Skin epidermis (tissue), 12 donors: ENCODE measurements at regions not wholly inside any gene's neighbourhood (a gene's known extent, or its start where the extent isn't known, plus 50 kb on each side); places are given as distances from the start of the nearest gene placed in this dataset.

Experiments used
- H3K27ac ChIP-seq, 21 experiments: fragments of 200-600 bp; sonication (generic) in 11 of 21; one replicate each; pipeline ENCODE4 v1.5.0; 2020; ENCODE audit warnings: mild to moderate bottlenecking in 3 of 21, inconsistent platforms in 2 of 21, moderate library complexity in 2 of 21
- H3K4me3 ChIP-seq, 7 experiments: fragments of 200-600 bp; sonication (generic) in 2 of 7; one replicate each; pipeline ENCODE4 v1.5.0; 2020; ENCODE audit warnings: inconsistent platforms in 2 of 7, mild to moderate bottlenecking in 2 of 7, moderate library complexity in 1 of 7

- Histone ChIP-seq H3K27ac (no peak overlapping the region), H3K4me3 (no peak overlapping the region)
These were observed 176.8 kb downstream of the LMO4 start for GRCh38 chr1:87505391-87505983.

GRCh38 chr1:87506147-87506546 is 177.5 kb downstream of the LMO4 start:
- no peak overlapping the region for H3K27ac ChIP-seq
- H3K4me3 ChIP-seq = no peak overlapping the region

- H3K4me3 ChIP-seq = no peak overlapping the region
- H3K27ac ChIP-seq = no peak overlapping the region
These were observed 179.6 kb downstream of the LMO4 start for GRCh38 chr1:87508247-87508787.

- Histone ChIP-seq H3K27ac (no peak overlapping the region), H3K4me3 (no peak overlapping the region)
These were observed 181.9 kb downstream of the LMO4 start for GRCh38 chr1:87510540-87510939.

GRCh38 chr1:87511449-87511848 is 182.8 kb downstream of the LMO4 start:
- Histone ChIP-seq H3K27ac (no peak overlapping the region), H3K4me3 (no peak overlapping the region)

- H3K4me3 ChIP-seq = no peak overlapping the region
These were observed 183.8 kb downstream of the LMO4 start for GRCh38 chr1:87512431-87512830.

GRCh38 chr1:87513255-87513654 is 184.6 kb downstream of the LMO4 start:
- H3K4me3 ChIP-seq = no peak overlapping the region

More at GRCh38 chr1:87512431-87512830, 183.8 kb downstream of the LMO4 start:
- no peak overlapping the region for H3K27ac ChIP-seq

GRCh38 chr1:87513966-87514660 is 185.4 kb downstream of the LMO4 start:
- no peak overlapping the region for H3K27ac ChIP-seq
- no peak overlapping the region for H3K4me3 ChIP-seq

More at GRCh38 chr1:87513255-87513654, 184.6 kb downstream of the LMO4 start:
- no peak overlapping the region for H3K27ac ChIP-seq

GRCh38 chr1:87515781-87516180 is 187.1 kb downstream of the LMO4 start:
- Histone ChIP-seq H3K4me3 (no peak overlapping the region), H3K27ac (no peak overlapping the region)

GRCh38 chr1:87518794-87519193 is 190.1 kb downstream of the LMO4 start:
- no peak overlapping the region for H3K27ac ChIP-seq
- H3K4me3 ChIP-seq = no peak overlapping the region

GRCh38 chr1:87521452-87521851 is 192.8 kb downstream of the LMO4 start:
- H3K27ac ChIP-seq = no peak overlapping the region

GRCh38 chr1:87523466-87523865 is 194.8 kb downstream of the LMO4 start:
- Histone ChIP-seq H3K27ac (peak overlapping the region in 2 of 21 experiments; percentile 15 to 54), H3K4me3 (no peak overlapping the region)

More at GRCh38 chr1:87521452-87521851, 192.8 kb downstream of the LMO4 start:
- no peak overlapping the region for H3K4me3 ChIP-seq

GRCh38 chr1:87524021-87524754 is 195.5 kb downstream of the LMO4 start:
- Histone ChIP-seq H3K27ac (peak overlapping the region in 1 of 21 experiments; percentile 15), H3K4me3 (no peak overlapping the region)

- no peak overlapping the region for H3K27ac ChIP-seq
- no peak overlapping the region for H3K4me3 ChIP-seq
These were observed 200.3 kb downstream of the LMO4 start for GRCh38 chr1:87528754-87529517.

GRCh38 chr1:87530042-87530807 is 201.5 kb downstream of the LMO4 start:
- H3K4me3 ChIP-seq = no peak overlapping the region
- no peak overlapping the region for H3K27ac ChIP-seq

GRCh38 chr1:87535551-87535950 is 206.9 kb downstream of the LMO4 start:
- H3K27ac ChIP-seq = no peak overlapping the region

GRCh38 chr1:87539147-87539546 is 210.5 kb downstream of the LMO4 start:
- H3K27ac ChIP-seq = no peak overlapping the region

More at GRCh38 chr1:87535551-87535950, 206.9 kb downstream of the LMO4 start:
- H3K4me3 ChIP-seq = no peak overlapping the region

GRCh38 chr1:87542697-87543096 is 214.0 kb downstream of the LMO4 start:
- Histone ChIP-seq H3K4me3 (no peak overlapping the region), H3K27ac (no peak overlapping the region)

More at GRCh38 chr1:87539147-87539546, 210.5 kb downstream of the LMO4 start:
- H3K4me3 ChIP-seq = no peak overlapping the region

- Histone ChIP-seq H3K27ac (no peak overlapping the region), H3K4me3 (no peak overlapping the region)
These were observed 221.1 kb downstream of the LMO4 start for GRCh38 chr1:87549738-87550137.
